HFFc6 (cell line): ENCODE measurements at regions not wholly inside any gene's neighbourhood (a gene's known extent, or its start where the extent isn't known, plus 50 kb on each side); places are given as distances from the start of the nearest gene placed in this dataset.

Experiments
- DNase-seq: peaks from one replicate; pipeline ENCODE4 v3.0.0-alpha.2; 2018
- H3K27ac Mint-ChIP-seq: 2 replicates; pipeline ENCODE4 v1.8.0; 2020; ENCODE audit warnings: mild to moderate bottlenecking, mixed read lengths
- H3K27me3 Mint-ChIP-seq: 2 replicates; pipeline ENCODE4 v1.8.0; 2021; ENCODE audit warnings: mild to moderate bottlenecking, moderate library complexity, mixed read lengths; ENCODE audit not compliant: insufficient read depth
- H3K36me3 Mint-ChIP-seq: 2 replicates; pipeline ENCODE4 v1.8.0; 2021; ENCODE audit warnings: low read depth, mixed read lengths
- H3K4me1 Mint-ChIP-seq: 2 replicates; pipeline ENCODE4 v1.8.0; 2020; ENCODE audit warnings: low read depth, mixed read lengths
- H3K4me3 Mint-ChIP-seq: 2 replicates; pipeline ENCODE4 v1.8.0; 2020; ENCODE audit warnings: mild to moderate bottlenecking, moderate library complexity, mixed read lengths
- H3K9me3 Mint-ChIP-seq: 2 replicates; pipeline ENCODE4 v1.8.0; 2020; ENCODE audit warnings: mild to moderate bottlenecking, mixed read lengths
- CTCF ChIP-seq: fragments of 200-600 bp; sonication (generic); IDR thresholded peaks from 2 replicates; pipeline ENCODE4 v1.5.0; 2021; ENCODE audit warnings: antibody characterized with exemption, mild to moderate bottlenecking

DNA sequence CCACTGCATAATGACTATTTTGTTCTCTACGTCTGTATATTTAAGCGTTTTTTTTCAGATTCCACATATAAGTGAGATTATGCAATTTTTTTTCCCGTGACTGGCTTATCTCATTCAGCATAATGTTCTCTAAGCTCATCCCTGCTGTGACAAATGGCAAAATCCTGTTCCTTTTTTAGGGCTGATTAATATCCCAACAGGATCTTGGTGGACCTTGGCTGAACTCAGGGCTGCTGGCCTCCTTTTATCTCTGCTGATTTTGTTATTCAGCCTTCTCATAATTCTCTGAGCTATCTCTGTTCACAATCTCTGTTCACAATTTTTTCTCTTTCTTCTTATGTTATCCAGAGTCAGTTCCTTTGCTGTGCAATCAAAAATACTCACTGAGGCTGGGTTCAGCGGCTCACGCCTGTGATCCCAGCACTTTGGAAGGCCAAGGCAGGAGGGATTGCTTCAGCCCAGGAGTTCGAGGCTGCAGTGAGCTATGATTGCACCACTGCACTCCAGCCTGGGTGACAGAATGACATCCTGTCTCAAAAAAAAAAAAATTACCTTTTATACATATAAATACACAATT lies 1035.9 kb upstream of the AUTS2 start:
- DNase-seq = no peak
- Mint-ChIP-seq H3K36me3 (no peaks in the 10 kb centered on the region), H3K4me3 (no peak overlapping the region), H3K27me3 (no peaks in the 10 kb centered on the region), H3K4me1 (no peaks in the 10 kb centered on the region), H3K9me3 (peaks cover 35% of the 10 kb centered on the region), H3K27ac (no peak overlapping the region)
- TF ChIP-seq CTCF = no peak

GRCh38 chr7:68564306-68565135 lies 1033.8 kb upstream of the AUTS2 start:
- no peak overlapping the region for H3K27ac Mint-ChIP-seq
- no peaks in the 10 kb centered on the region for H3K27me3 Mint-ChIP-seq
- no peak for TF ChIP-seq CTCF
- no peak overlapping the region for H3K4me3 Mint-ChIP-seq
- no peaks in the 10 kb centered on the region for H3K4me1 Mint-ChIP-seq
- no peak for DNase-seq
- H3K9me3 Mint-ChIP-seq = peaks cover 44% of the 10 kb centered on the region
- H3K36me3 Mint-ChIP-seq = no peaks in the 10 kb centered on the region

- no peak overlapping the region for H3K27ac Mint-ChIP-seq
- H3K4me1 Mint-ChIP-seq = no peaks in the 10 kb centered on the region
- no peaks in the 10 kb centered on the region for H3K36me3 Mint-ChIP-seq
- peaks cover 23% of the 10 kb centered on the region for H3K9me3 Mint-ChIP-seq
- no peak for TF ChIP-seq CTCF
- H3K4me3 Mint-ChIP-seq = no peak overlapping the region
- H3K27me3 Mint-ChIP-seq = peaks cover 1% of the 10 kb centered on the region; the same call in 1 of the 2 replicates
- DNase-seq = no peak
Measured at GRCh38 chr7:68571286-68571685, 1027.0 kb upstream of the AUTS2 start.

- H3K27me3 Mint-ChIP-seq = peaks cover 1% of the 10 kb centered on the region; the same call in 1 of the 2 replicates
- H3K4me1 Mint-ChIP-seq = no peaks in the 10 kb centered on the region
- peaks cover 16% of the 10 kb centered on the region for H3K9me3 Mint-ChIP-seq
- DNase-seq = no peak
- no peaks in the 10 kb centered on the region for H3K36me3 Mint-ChIP-seq
- H3K4me3 Mint-ChIP-seq = no peak overlapping the region
- H3K27ac Mint-ChIP-seq = no peak overlapping the region
- no peak for TF ChIP-seq CTCF
Measured at GRCh38 chr7:68573271-68574005, 1024.8 kb upstream of the AUTS2 start.

DNA sequence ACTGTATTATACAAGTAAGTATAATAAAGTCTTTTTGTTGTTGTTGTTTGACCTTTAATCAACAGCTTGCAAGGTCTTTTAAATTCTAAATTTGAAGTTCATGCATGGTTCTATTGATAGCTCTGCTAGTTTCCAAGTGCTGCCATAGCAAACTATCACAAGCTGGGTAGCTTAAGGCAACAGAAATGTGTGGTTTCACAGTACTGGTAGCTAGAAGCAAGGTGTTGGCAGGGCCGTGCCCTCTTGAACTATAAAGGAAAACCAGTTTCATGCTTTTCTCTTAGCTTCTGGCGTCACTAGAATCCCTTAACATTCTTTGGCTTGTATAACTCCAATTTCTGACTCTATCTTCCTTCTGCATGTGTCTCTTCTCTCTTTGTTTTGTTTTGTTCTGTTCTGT lies 1021.9 kb upstream of the AUTS2 start:
- no peak for DNase-seq
- Mint-ChIP-seq H3K27ac (no peak overlapping the region), H3K9me3 (peaks cover 12% of the 10 kb centered on the region), H3K4me1 (no peaks in the 10 kb centered on the region), H3K36me3 (no peaks in the 10 kb centered on the region), H3K27me3 (peaks cover 1% of the 10 kb centered on the region; the same call in 1 of the 2 replicates), H3K4me3 (no peak overlapping the region)
- no peak for TF ChIP-seq CTCF
